HAP-1 (cell line): ENCODE measurements at regions not wholly inside any gene's neighbourhood (a gene's known extent, or its start where the extent isn't known, plus 50 kb on each side); places are given as distances from the start of the nearest gene placed in this dataset.
A peak's percentile ranks its signal among the peaks of the same experiment; 100 is the strongest.

Source experiments
- DNase-seq, 2 experiments: peaks; one replicate each; pipeline ENCODE4 v3.0.0-alpha.2; 2016 to 2020; ENCODE audit warnings: low spot score in 2 of 2
- H3K27me3 ChIP-seq: fragments of 250-450 bp; sonication (Bioruptor Pico); 2 replicates; pipeline ENCODE4 v1.5.1; 2020; ENCODE audit warnings: low read depth, mild to moderate bottlenecking, moderate library complexity
- H3K36me3 ChIP-seq: fragments of 250-450 bp; sonication (Bioruptor Pico); replicated peaks from 2 replicates; pipeline ENCODE4 v1.5.1; 2020; ENCODE audit warnings: mild to moderate bottlenecking
- H3K4me1 ChIP-seq: fragments of 250-450 bp; sonication (Bioruptor Pico); 2 replicates; pipeline ENCODE4 v1.5.1; 2020; ENCODE audit warnings: mild to moderate bottlenecking
- H3K4me3 ChIP-seq: fragments of 250-450 bp; sonication (Bioruptor Pico); 2 replicates; pipeline ENCODE4 v1.5.1; 2020; ENCODE audit warnings: mild to moderate bottlenecking, moderate library complexity
- H3K9me3 ChIP-seq: fragments of 250-450 bp; sonication (Bioruptor Pico); 2 replicates; pipeline ENCODE4 v1.5.1; 2020; ENCODE audit warnings: mild to moderate bottlenecking, moderate library complexity
- in situ Hi-C: fragments of 300-500 bp; cut with MboI; formaldehyde crosslinking; loops from 3 replicates; pipeline ENCODE4 v1.14.3; 2020; ENCODE audit warnings: low sequenced_read_pairs, inconsistent platforms, mixed read lengths

DNA sequence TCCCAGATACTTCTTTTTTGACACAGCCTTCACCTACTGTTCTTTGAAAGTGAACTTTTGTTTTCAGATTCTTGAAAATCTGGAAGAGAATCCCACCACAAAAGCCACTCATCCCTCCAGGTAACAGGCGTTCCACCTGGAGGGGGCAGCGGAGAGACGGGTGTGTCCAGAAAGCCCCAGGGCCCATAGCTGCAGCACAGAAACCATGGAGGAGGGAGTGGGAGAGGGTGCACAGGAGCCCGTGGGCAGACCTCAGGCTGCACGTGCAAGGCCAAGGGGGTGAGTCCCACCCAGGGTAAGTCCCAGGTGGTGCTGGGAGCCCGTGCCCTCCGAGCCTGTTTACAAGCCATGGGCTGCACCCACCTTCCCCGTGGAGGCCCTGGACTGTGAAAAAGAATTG, 86.5 kb downstream of the PSMG1 start:
- Histone ChIP-seq H3K36me3 (no peaks in the 10 kb centered on the region), H3K9me3 (no peaks in the 10 kb centered on the region), H3K27me3 (no peaks in the 10 kb centered on the region), H3K4me1 (no peaks in the 10 kb centered on the region), H3K4me3 (no peak overlapping the region)
- in situ Hi-C loops = no loop called here
- DNase-seq = peak in 1 of 2 experiments; percentile 17

DNA sequence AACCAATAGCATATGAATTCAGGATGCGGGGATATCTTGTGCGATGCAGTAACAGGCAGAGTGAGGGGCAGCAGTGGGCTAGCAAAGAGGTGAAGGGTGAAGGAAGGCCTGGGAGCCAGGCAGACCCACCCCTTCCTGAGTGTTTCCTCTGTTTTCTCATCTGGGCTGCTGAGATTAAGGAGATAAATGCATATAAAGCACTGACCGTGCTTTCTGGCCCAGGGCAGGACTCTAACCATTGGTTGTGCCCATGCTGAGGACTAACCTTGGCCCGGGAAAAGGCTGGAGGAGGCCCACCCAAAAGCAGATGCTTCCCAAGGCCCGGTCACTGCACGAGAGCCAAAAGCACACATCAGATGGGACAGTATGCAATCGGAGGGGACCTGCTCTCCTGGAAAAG, 87.6 kb downstream of the PSMG1 start:
- H3K4me1 ChIP-seq = no peaks in the 10 kb centered on the region
- no peaks in the 10 kb centered on the region for H3K9me3 ChIP-seq
- H3K36me3 ChIP-seq = no peaks in the 10 kb centered on the region
- H3K4me3 ChIP-seq = no peak overlapping the region
- in situ Hi-C loops = no loop called here
- DNase-seq = no peak
- H3K27me3 ChIP-seq = no peaks in the 10 kb centered on the region

DNA sequence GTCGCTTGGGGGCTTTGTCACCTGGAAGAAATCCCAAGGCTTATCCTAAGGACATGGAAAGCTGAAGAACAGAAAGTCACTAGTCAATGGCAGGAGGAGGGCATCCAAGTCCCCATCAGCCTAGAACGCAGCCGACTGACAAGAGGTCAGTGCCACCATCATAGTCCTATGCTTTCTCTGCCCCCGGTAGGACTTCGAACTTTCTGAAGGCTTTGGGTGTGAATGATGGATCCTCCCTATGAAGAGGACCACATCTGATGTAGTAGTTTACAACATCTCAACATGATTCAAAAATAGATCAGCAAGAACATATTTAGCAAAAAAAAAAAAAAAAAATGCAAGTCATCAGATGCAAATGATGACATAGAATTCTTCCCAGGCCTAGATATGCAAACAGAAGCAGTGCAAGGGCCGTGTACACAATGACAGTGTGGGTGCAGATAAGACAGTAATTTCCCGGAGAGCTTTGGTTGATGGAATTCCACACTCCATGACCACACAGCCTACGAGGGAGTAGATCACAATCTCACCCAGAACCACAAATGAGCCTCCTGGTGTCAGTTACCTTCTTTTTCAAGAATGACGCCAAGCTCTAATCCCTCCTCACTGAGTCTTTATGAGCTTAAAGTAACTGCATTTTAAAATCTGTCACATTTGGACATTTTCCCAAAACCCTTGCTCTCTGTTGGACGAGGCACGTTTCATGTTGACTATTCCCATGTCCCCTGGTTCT, 88.2 kb downstream of the PSMG1 start:
- Histone ChIP-seq H3K36me3 (no peaks in the 10 kb centered on the region), H3K4me3 (no peak overlapping the region), H3K9me3 (no peaks in the 10 kb centered on the region), H3K4me1 (no peaks in the 10 kb centered on the region), H3K27me3 (no peaks in the 10 kb centered on the region)
- DNase-seq = no peak
- in situ Hi-C loops = no loop called here

DNA sequence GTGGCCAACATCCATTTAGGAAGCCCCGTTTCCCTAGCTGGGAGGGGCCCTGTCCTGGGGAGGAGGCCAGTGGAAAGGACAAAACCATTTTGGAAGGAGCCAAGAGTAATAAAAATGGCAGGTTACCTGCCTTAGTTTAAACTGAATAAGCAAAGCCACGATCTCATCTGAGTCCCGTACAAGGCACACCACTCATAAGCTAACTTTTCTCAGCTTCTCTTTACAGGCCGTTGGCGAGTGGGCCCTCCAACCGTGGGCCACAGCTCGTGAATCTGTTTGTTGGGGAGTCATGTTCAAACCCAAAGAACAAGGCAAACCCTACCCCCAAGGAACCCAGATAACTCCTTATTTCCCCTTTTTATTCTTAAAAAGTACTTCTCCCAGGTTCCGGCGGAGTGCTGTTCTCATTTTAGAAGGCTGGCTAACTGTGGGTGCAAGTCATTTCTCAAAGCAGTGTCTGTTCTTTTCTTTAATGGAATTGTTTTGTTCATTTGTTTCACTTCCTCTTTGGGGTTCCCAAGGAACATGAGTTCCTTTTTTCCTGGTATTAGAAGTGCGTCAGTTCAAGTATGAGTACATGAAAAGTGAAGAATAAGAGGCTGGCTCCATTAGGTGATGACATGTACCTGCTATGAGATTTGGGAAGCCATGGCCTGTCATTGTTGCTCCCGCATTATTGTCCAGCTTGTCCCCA, 89.0 kb downstream of the PSMG1 start:
- no peaks in the 10 kb centered on the region for H3K4me1 ChIP-seq
- no peak for DNase-seq
- no peaks in the 10 kb centered on the region for H3K36me3 ChIP-seq
- H3K27me3 ChIP-seq = no peaks in the 10 kb centered on the region
- H3K9me3 ChIP-seq = no peaks in the 10 kb centered on the region
- in situ Hi-C loops = no loop called here
- no peak overlapping the region for H3K4me3 ChIP-seq

DNA sequence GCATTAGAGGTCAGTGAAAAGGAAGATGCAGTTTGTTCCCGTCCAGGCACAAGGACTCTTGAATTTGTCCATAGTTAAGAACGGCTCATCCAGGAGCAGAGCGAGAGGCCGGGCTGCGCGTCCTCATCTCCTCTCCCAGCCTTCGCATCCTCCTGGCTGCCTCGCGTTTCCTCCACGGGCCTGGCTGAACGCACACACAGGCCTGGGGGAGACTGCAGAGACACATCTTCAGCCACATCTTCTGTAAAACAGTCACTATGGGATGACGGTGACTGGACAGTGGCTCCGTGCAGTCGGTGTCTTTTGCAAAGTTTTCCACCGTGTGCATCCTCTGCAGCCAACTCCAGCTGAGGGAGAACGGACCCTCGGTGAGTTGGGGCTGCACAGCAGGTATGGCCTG, 89.7 kb downstream of the PSMG1 start:
- Histone ChIP-seq H3K9me3 (no peaks in the 10 kb centered on the region), H3K4me1 (no peaks in the 10 kb centered on the region), H3K36me3 (no peaks in the 10 kb centered on the region), H3K4me3 (no peak overlapping the region), H3K27me3 (no peaks in the 10 kb centered on the region)
- in situ Hi-C loops = no loop called here
- no peak for DNase-seq

DNA sequence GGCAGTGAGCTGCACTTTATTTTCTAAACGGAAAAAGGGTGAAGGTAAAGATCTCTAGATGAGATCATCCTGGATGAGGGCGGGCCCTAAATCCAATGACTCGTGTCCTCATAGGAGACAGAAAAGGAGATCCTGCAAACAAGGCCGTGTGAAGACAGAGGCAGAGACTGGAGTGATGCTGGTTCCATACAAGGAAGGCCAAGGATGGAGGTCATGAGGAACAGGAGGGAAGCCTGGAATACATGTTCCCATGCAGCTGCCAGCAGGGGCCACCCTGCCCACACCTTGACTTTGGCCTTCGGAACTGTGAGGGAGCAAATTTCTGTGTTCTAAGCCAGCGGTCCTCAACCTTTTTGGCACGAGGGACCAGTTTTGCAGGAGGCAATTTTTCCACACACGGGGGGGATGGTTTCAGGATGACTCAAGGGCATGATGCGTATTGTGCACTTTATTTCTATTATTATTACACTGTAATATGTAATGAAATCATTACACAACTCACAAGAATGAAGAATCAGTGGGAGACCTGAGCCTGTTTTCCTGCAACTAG, 94.3 kb downstream of the PSMG1 start:
- DNase-seq = no peak
- H3K9me3 ChIP-seq = no peaks in the 10 kb centered on the region
- H3K4me3 ChIP-seq = no peak overlapping the region
- H3K27me3 ChIP-seq = no peaks in the 10 kb centered on the region
- in situ Hi-C loops = no loop called here
- H3K4me1 ChIP-seq = no peaks in the 10 kb centered on the region
- no peaks in the 10 kb centered on the region for H3K36me3 ChIP-seq

DNA sequence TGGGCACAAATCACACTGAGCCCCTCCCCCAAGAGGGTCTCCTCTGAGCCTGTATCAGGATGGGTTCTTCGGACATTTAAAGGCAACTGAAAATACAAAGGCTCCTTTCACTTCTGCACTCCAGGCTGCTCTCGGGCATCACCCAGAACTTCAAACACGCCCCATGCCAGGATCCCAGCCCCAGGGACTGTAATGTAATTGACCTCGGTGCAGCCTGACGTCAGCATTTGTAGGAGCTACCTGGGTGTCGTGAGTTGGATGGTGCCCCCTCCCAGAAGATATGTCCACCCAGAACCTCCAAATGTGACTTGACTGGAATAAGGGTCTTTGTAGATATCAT, 95.2 kb downstream of the PSMG1 start:
- Histone ChIP-seq H3K9me3 (no peaks in the 10 kb centered on the region), H3K4me1 (no peaks in the 10 kb centered on the region), H3K36me3 (no peaks in the 10 kb centered on the region), H3K27me3 (no peaks in the 10 kb centered on the region), H3K4me3 (no peak overlapping the region)
- no peak for DNase-seq
- in situ Hi-C loops = no loop called here

DNA sequence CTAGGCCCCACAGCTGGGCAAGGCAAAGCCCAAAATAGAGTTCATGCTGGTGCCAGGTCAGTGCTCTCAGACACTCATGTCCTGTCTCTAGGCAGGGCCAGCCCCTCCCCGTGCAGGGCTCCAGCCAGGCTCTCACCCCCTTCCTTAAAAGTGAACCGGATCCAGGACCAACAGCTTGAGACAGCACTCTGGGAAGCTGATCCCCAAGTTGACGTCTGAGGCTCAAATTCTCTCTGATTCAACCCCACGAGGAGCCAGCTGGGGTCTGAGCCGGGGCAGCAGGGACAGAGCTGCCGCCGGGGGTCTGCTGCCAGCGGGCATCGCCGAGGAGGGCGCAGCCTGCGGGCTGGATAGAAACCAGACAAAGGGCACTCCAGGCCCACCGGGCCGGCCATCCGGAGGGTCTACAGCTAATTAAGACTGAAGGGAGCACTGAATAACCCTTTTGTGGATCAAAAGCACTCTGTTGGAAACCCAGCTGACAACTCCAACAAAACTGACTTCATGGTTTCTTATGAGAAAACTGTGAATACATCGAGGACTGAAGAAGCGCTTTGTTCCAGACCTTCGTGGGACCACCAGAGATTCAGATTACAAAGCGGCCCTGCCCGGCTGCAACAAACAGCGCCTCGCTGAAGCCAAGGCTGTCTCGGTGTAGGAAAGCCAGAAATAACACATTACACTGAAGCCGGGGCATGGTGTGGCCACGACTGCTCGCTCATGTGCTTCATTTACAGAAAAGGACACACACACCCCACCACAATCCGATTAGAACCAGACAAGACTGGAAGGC, 95.8 kb downstream of the PSMG1 start:
- Histone ChIP-seq H3K4me1 (no peaks in the 10 kb centered on the region), H3K36me3 (no peaks in the 10 kb centered on the region), H3K9me3 (no peaks in the 10 kb centered on the region), H3K27me3 (no peaks in the 10 kb centered on the region), H3K4me3 (no peak overlapping the region)
- no peak for DNase-seq
- in situ Hi-C loops = no loop called here

DNA sequence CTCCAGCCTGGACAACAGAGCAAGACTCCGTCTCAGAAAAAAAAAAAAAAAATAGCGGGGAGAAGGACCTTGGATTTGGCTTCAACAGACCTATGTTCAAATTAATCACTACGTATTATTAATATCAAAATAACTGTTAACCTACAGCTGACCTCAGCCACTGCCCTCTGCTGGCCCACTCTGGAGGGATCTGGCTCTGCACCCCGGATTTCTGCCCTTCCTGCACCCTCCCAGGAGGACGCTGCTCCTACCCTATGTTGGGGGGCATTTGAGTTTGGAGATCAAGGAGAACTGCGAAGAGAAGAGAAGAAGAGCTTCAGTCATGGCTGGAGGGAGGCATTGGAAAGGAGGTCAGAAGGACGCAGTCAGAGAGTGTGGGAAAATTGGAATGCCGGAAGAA, 96.7 kb downstream of the PSMG1 start:
- no peak overlapping the region for H3K4me3 ChIP-seq
- in situ Hi-C loops = no loop called here
- no peaks in the 10 kb centered on the region for H3K9me3 ChIP-seq
- no peaks in the 10 kb centered on the region for H3K27me3 ChIP-seq
- H3K4me1 ChIP-seq = no peaks in the 10 kb centered on the region
- H3K36me3 ChIP-seq = no peaks in the 10 kb centered on the region
- DNase-seq = no peak

DNA sequence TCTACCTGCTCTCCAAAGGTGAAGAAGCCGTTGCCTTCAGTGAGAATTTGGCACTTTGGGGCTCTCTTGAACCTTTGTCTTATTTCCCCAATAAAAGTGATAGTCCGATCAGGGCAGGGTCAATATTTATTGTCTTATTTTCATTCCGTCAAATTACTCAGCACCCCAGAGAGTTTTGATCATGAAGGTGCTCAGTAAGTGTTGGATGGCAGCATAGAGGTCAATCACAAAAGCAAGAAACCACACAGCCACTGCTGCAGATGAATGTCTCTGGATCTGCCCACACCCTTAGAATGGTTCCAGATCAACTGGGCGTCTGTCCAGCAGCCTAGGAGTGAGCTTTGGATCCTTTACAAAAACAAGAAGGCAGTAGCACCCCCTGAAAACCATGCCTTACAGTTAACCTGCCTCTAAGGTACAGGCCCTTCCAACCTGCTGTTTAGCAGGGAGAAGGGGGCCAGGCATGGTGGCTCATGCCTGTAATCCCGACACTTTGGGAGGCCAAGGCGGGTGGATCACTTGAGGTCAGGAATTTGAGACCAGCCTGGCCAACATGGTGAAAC, 97.3 kb downstream of the PSMG1 start:
- Histone ChIP-seq H3K4me1 (no peaks in the 10 kb centered on the region), H3K4me3 (no peak overlapping the region), H3K9me3 (no peaks in the 10 kb centered on the region), H3K36me3 (no peaks in the 10 kb centered on the region), H3K27me3 (no peaks in the 10 kb centered on the region)
- DNase-seq = no peak
- in situ Hi-C loops = no loop called here

DNA sequence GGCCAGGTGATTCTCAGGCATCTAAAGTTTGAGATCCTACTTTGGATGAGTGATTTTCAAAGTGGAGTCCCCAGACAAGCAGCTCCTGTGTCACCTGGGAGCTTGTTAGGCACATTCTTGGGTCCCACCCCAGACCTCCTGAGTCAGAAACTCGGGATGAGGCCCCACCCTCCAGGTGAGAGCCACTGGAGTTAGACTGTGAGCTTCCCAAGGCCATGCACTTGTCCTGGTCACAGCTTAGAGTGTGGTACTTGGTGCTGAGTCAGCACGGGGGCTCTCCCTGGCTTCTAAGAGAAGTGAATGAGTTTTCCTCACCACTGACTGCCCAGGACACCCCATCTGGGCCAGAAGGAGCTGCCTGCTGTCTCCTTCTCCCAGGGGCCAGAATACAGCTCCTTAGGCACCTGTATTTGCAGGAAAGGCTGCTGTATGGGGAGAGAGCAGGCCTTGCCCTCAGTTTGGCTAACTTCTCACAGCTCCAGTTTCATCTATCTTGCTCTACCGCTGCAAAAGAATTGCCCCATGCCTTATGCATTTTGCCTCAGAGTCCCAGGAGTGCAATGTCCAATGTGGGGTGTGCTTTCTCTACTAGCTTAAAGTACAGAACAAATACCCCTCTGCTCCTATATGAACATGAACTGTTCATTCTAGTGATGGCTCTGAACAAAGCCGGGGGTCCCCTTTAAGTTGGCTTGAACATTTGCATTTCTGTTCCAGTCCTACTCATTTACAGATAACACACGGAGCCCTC, 98.1 kb downstream of the PSMG1 start:
- Histone ChIP-seq H3K36me3 (no peaks in the 10 kb centered on the region), H3K4me1 (no peaks in the 10 kb centered on the region), H3K4me3 (no peak overlapping the region), H3K27me3 (no peaks in the 10 kb centered on the region), H3K9me3 (no peaks in the 10 kb centered on the region)
- DNase-seq = no peak
- in situ Hi-C loops = no loop called here

DNA sequence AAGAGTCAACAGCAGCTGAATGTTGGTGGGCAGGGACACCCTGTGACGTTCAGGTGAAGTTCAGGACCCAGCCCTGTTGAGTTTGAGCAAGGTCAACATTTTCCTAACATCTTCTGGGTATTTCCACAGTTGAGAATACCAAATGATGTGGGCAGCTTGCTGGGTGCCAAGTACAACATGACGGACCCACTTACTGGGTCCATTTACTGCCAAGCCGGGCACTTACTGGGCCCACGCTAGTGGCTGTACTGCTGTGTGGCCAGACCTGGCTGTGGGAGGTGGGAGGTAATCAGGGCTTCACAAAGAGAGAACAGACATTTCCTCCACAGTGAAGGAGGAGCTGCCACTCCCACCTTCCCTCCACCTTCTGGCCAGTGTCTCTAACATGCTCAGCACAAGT, 99.2 kb downstream of the PSMG1 start:
- in situ Hi-C loops = no loop called here
- H3K4me1 ChIP-seq = no peaks in the 10 kb centered on the region
- DNase-seq = no peak

DNA sequence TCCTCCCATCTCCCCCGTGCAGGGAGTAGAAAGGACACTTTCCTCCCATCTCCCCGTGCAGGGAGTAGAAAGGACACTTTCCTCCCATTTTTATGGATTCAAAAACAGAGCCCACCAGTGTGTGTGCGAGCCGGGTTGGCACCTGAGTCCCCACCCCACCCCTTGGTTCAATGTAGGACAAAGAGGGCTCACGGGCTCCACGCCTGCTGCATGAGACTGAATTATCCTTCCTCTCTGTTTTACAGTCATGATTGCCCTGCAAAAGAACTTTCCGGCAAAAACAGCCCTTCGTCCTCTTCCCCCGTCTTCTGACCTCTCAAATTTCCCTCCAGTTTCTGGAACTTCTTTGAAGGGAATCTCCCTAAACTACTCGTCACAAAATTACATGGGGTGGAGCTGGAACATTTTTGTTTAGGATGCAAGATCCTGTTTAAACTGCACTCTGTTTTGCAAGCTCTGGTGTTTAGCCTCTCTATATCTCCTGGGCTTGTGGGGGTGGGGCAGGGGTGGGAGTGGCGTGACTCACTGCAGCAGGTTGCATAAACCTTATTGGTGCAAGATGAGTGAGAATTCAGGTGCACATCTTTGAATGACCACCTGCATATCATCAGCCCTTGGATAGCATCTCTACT, 99.8 kb downstream of the PSMG1 start:
- Histone ChIP-seq H3K27me3 (no peaks in the 10 kb centered on the region), H3K36me3 (no peaks in the 10 kb centered on the region), H3K4me3 (no peak overlapping the region), H3K4me1 (no peaks in the 10 kb centered on the region), H3K9me3 (no peaks in the 10 kb centered on the region)
- no peak for DNase-seq
- in situ Hi-C loops = no loop called here

More for the DNA sequence above, 99.2 kb downstream of the PSMG1 start:
- Histone ChIP-seq H3K36me3 (no peaks in the 10 kb centered on the region), H3K27me3 (no peaks in the 10 kb centered on the region), H3K4me3 (no peak overlapping the region), H3K9me3 (no peaks in the 10 kb centered on the region)
